Spinal cord (tissue), 9 donors: ENCODE measurements at regions not wholly inside any gene's neighbourhood (a gene's known extent, or its start where the extent isn't known, plus 50 kb on each side); places are given as distances from the start of the nearest gene placed in this dataset.
A peak's percentile ranks its signal among the peaks of the same experiment; 100 is the strongest.

ENCODE experiments used
- DNase-seq, 6 donors: peaks; one replicate each; pipeline versions ENCODE4 v3.0.0 to v3.0.0-alpha.2; 2013 to 2015; ENCODE audit warnings: low spot score in 6 of 6, low read depth in 4 of 6
- H3K27ac ChIP-seq: one replicate; pipeline ENCODE4 v1.5.1; 2013; ENCODE audit warnings: low read depth, low read length, control low read depth
- H3K27me3 ChIP-seq: one replicate; pipeline ENCODE4 v1.6.1; 2013; ENCODE audit warnings: low read length; ENCODE audit not compliant: control insufficient read depth, insufficient read depth
- H3K36me3 ChIP-seq: one replicate; pipeline ENCODE4 v1.6.1; 2013; ENCODE audit warnings: low read length; ENCODE audit not compliant: control insufficient read depth, insufficient read depth
- H3K4me1 ChIP-seq: one replicate; pipeline ENCODE4 v1.6.1; 2013; ENCODE audit warnings: low read length; ENCODE audit not compliant: control insufficient read depth, insufficient read depth
- H3K4me3 ChIP-seq: one replicate; pipeline ENCODE4 v1.5.1; 2013; ENCODE audit warnings: low read depth, low read length, control low read depth
- H3K9me3 ChIP-seq: one replicate; pipeline ENCODE4 v1.6.1; 2013; ENCODE audit warnings: low read length; ENCODE audit not compliant: control insufficient read depth, insufficient read depth
- WGBS: methylation state at CpG from one replicate; pipeline ENCODE4 v1.1.5; 2013; ENCODE audit warnings: missing lambda C conversion rate; ENCODE audit not compliant: insufficient coverage; 5-methylcytosine and 5-hydroxymethylcytosine counted together
- donor health status: healthy.

DNA sequence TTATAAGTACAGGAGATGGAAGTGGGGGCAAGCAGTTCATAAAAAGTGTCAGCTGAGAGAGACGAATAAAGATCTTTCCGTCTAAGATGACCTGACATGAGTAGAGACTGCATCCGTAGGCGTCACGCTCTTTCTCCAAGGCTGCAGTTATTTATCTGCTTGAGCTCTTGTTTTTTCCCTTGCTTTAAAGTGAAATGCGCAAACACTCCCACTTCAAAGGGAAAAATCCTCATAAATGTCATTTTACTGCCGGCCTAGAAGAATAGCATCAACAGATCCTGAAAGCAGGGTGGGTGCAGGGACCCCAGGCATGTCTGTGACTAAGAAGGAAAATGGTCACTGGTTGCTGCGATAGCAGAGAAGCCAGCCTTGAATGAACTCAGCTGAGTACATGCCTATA, 647.4 kb downstream of the MED13L start:
- no peak overlapping the region for H3K27ac ChIP-seq
- no peaks in the 10 kb centered on the region for H3K36me3 ChIP-seq
- H3K4me1 ChIP-seq, result no peaks in the 10 kb centered on the region
- no peaks in the 10 kb centered on the region for H3K9me3 ChIP-seq
- no peak for DNase-seq
- H3K4me3 ChIP-seq, result no peak overlapping the region
- H3K27me3 ChIP-seq, result no peaks in the 10 kb centered on the region
- 56% methylated on average over 8 of the region's 8 CpGs for WGBS

DNA sequence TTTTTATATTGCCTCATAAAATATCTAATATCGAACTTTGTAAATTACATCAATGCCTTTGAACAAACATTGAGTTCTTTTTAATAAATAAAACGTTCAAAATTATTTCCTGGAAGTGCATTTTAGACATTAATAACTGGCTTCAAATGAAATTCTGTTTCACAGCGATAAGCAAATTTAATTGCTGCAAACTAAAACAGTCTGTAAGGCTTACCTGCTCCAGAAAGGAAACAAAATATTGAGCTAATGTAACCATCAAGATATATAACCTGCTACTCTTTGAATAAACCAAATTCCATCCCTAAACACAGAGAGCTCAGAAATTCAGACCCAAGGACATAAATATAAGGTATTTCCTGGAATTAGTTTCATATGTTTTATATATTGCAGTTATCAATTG, 651.3 kb downstream of the MED13L start:
- Histone ChIP-seq H3K27me3 (no peaks in the 10 kb centered on the region), H3K27ac (no peak overlapping the region), H3K36me3 (no peaks in the 10 kb centered on the region), H3K4me1 (peaks cover 5% of the 10 kb centered on the region), H3K4me3 (no peak overlapping the region), H3K9me3 (no peaks in the 10 kb centered on the region)
- 100% methylated on average over 1 of the region's 3 CpGs for WGBS
- no peak for DNase-seq

DNA sequence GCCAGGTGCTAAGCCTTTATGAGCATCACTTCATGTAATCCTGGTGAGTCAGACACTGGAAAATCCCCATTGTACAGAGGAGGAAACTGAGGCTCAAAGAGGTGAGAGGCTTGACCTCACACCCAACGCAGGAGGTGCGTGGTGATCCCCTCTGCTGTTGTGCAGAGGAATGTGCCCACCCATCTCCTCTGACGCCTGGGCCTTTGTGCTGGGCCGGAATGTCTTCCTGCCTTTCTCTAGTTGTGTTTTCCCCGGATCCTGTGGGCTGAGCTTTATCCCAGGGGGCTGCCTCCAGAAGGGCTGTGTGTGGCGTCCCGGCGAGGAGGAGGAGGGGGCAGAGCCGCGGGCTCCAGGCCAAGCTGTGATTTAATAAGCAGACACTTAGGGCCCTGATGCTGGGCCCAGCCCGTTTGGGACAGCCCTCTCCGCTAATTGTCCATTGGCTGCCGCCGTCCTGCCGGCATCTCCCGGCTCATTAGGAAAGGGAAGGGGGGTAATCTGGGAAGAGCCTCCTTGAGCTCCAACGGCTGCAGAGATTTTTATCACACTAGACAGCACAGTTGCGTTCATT, 653.6 kb downstream of the MED13L start:
- Histone ChIP-seq H3K4me1 (peaks cover 5% of the 10 kb centered on the region), H3K27ac (no peak overlapping the region), H3K9me3 (no peaks in the 10 kb centered on the region), H3K27me3 (no peaks in the 10 kb centered on the region), H3K36me3 (no peaks in the 10 kb centered on the region), H3K4me3 (no peak overlapping the region)
- 17% methylated on average over 14 of the region's 18 CpGs for WGBS
- peak in 1 of 6 donors; percentile 30 for DNase-seq

DNA sequence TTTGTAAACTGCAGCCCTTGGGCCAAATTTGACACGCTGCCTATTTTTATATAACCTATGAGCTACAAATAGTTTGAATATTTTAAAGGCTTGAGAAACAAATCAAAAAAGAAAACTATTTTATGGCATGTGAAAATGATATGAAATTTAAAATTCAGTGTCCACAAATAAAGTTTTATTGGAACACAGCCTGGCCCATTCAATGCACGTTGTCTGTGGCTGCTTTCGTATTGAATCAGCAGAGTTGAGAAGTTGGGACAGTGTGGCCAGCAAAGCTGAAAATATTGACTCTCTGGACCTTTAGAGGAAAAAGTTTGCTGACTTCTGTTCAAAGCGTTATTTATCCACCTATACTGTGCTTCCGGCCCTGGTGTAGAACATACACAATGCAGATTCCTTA, 654.2 kb downstream of the MED13L start:
- Histone ChIP-seq H3K4me3 (no peak overlapping the region), H3K27me3 (no peaks in the 10 kb centered on the region), H3K9me3 (no peaks in the 10 kb centered on the region), H3K4me1 (peaks cover 5% of the 10 kb centered on the region), H3K36me3 (no peaks in the 10 kb centered on the region), H3K27ac (no peak overlapping the region)
- 60% methylated on average over 1 of the region's 5 CpGs for WGBS
- no peak for DNase-seq

DNA sequence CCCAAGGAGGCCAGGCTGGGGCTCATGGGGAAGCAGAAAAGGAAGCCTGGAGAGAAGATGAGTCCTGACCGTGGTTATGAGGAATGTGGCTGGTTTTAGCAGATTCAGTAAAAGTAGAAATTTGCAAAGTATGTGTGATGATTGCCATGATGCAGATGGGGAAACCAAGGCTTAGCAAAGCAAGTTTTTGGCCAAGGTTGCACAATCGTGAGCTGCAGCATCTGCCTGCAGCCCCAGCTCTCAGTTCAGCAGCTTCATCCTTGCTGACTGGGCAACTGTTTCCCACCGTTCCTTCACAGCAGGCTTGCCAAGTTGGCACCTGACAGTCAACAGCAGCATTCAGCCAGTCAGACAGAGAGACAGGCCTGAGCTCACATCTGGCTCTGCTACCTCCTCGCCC, 656.7 kb downstream of the MED13L start:
- no peak for DNase-seq
- H3K27ac ChIP-seq, result no peak overlapping the region
- 74% methylated on average over 3 of the region's 4 CpGs for WGBS
- no peaks in the 10 kb centered on the region for H3K9me3 ChIP-seq
- peaks cover 5% of the 10 kb centered on the region for H3K4me1 ChIP-seq
- no peak overlapping the region for H3K4me3 ChIP-seq
- no peaks in the 10 kb centered on the region for H3K36me3 ChIP-seq
- no peaks in the 10 kb centered on the region for H3K27me3 ChIP-seq

DNA sequence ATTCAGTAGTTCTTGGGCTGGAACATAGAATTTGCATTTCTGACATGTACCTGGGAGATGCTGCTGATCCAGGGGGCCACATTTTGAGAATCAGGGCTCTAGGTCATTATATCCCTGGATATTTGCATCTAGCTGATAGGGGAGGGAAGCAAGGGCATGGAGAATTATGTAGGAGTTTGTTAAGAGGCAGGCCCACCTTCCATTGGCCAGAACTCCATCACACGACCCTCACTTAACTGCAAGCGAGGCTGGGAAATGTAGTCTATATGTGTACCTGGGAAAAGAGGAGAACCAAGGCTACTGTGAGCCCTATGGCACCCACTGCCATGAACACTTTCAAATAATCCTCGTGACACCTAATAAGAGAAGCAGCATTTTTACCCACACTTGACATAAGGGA, 657.6 kb downstream of the MED13L start:
- H3K27me3 ChIP-seq, result no peaks in the 10 kb centered on the region

DNA sequence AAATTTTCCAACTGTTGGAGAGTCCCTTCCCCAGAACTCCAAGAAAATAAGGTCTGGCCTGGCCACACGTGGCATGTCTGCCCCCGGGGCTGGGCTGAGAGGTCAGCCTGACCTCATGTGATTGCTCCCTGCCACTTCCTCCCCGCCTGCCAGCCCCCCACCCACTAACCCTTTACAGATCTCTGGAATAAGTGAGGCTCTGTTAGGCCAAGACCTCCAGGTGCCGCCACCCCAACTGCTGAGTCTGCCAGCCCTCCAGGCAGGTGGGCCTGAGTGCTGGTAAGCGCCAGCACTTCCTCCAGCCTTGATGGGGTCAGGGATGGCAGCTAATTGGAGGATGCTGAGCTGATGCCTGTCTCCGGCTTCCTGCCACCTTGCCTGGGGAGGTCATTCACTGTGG, 658.4 kb downstream of the MED13L start:
- WGBS, result 73% methylated on average over 4 of the region's 6 CpGs
- no peak overlapping the region for H3K27ac ChIP-seq

More for the DNA sequence above, 657.6 kb downstream of the MED13L start:
- Histone ChIP-seq H3K27ac (no peak overlapping the region), H3K9me3 (no peaks in the 10 kb centered on the region), H3K36me3 (no peaks in the 10 kb centered on the region), H3K4me3 (no peak overlapping the region), H3K4me1 (peaks cover 5% of the 10 kb centered on the region)
- DNase-seq, result no peak
- 50% methylated on average over 1 of the region's 3 CpGs for WGBS

DNA sequence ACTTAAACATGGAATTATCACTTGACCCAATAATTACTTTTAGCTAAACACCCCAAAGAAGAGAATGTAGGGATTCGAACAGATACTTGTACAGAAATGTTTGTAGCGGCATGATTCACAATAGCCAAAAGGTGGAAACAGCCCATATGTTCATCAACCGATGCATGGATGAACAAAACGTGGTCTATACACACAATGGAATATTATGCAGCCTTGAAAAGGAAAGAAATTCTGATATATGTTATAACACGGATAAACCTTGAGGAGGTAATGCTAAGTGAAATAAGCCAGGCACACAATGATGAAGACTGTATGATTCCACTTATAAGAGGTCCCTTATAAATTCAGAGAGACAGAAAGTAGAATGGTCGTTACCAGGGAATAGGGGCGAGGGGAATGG, 659.4 kb downstream of the MED13L start:
- H3K27me3 ChIP-seq, result no peaks in the 10 kb centered on the region
- no peak overlapping the region for H3K4me3 ChIP-seq
- no peaks in the 10 kb centered on the region for H3K4me1 ChIP-seq
- H3K27ac ChIP-seq, result no peak overlapping the region
- WGBS, result 100% methylated on average over 1 of the region's 7 CpGs
- no peaks in the 10 kb centered on the region for H3K36me3 ChIP-seq
- H3K9me3 ChIP-seq, result no peaks in the 10 kb centered on the region
- DNase-seq, result no peak

More for the DNA sequence above, 658.4 kb downstream of the MED13L start:
- Histone ChIP-seq H3K27me3 (no peaks in the 10 kb centered on the region), H3K4me1 (peaks cover 5% of the 10 kb centered on the region), H3K9me3 (no peaks in the 10 kb centered on the region), H3K4me3 (no peak overlapping the region), H3K36me3 (no peaks in the 10 kb centered on the region)
- DNase-seq, result no peak

DNA sequence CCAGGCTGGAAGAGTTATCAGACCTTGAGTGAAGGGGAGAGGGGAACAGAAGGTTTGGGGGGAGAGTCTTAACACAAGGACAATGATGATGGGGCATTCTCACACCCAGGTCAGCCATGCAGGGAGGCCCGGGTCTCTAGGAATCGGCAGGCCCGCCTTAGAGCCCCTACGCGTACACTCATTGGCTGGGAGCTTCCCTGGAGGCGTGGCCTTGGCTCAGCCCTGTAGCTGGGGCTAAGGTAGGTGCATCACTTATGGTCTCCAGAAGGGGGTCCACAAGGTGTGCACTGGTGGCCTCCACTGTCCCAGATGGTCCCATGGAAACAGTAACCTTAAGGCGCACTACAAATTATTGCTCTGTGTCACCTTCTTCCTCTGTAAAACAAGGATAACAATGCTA, 660.1 kb downstream of the MED13L start:
- Histone ChIP-seq H3K4me1 (no peaks in the 10 kb centered on the region), H3K9me3 (no peaks in the 10 kb centered on the region), H3K4me3 (no peak overlapping the region), H3K27me3 (no peaks in the 10 kb centered on the region), H3K27ac (no peak overlapping the region), H3K36me3 (no peaks in the 10 kb centered on the region)
- WGBS, result 90% methylated on average over 2 of the region's 7 CpGs
- no peak for DNase-seq

DNA sequence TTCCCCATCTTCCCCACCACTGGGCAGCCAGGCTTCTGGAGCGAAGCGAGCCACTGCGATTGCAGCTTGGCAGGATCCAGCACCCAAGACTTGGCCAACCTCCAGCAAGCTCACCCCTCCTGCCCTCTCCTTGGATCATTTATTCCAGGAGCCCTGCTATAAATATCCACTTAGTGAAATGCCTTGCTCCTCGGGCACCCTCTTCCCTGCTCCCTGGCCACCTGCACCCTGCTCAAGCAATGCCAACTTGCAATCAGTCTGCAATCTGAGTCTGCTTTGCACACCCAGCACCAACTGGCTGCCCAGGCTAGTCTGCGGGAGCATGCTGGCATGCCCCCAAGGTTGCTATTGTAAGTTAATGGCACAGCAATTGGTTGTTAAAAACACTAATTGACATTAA, 666.0 kb downstream of the MED13L start:
- Histone ChIP-seq H3K36me3 (no peaks in the 10 kb centered on the region), H3K27ac (no peak overlapping the region), H3K9me3 (no peaks in the 10 kb centered on the region), H3K4me1 (peaks cover 8% of the 10 kb centered on the region), H3K4me3 (no peak overlapping the region), H3K27me3 (peaks cover 10% of the 10 kb centered on the region)
- 34% methylated on average over 5 of the region's 5 CpGs for WGBS
- DNase-seq, result peak in 2 of 6 donors; percentile 37 to 62
